ENCODE measurements at regions not wholly inside any gene's neighbourhood (a gene's known extent, or its start where the extent isn't known, plus 50 kb on each side); places are given as distances from the start of the nearest gene placed in this dataset.

DNA sequence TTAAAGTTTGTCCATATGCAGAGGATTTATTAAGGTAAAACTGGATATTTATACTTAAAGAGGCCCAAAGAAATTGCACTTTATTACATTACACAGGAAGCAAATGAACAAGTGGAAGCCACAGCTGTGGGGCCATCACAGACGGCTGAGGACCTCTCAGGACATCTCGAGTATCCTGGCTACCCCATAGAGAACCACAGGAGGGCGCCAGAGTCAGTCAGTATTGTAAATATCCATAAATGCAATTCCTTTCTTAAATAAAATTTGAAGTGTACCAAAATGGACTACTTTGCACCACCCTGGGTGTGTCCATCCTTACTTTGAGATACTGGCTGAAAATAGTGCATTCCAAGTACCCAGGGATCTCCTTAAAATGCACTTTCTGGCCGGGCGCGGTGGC, 257.2 kb downstream of the MRPL39 start:
- H3K9ac ChIP-seq = no peak overlapping the region
- H3K4me1 ChIP-seq (ENCODE audit: low read depth, poor library complexity, severe bottlenecking) = no peaks in the 10 kb centered on the region
- H2AFZ ChIP-seq (ENCODE audit: low read depth) = no peak overlapping the region
- no peaks in the 10 kb centered on the region for H4K20me1 ChIP-seq (ENCODE audit: insufficient read depth)
- TF ChIP-seq, protein P1, sequence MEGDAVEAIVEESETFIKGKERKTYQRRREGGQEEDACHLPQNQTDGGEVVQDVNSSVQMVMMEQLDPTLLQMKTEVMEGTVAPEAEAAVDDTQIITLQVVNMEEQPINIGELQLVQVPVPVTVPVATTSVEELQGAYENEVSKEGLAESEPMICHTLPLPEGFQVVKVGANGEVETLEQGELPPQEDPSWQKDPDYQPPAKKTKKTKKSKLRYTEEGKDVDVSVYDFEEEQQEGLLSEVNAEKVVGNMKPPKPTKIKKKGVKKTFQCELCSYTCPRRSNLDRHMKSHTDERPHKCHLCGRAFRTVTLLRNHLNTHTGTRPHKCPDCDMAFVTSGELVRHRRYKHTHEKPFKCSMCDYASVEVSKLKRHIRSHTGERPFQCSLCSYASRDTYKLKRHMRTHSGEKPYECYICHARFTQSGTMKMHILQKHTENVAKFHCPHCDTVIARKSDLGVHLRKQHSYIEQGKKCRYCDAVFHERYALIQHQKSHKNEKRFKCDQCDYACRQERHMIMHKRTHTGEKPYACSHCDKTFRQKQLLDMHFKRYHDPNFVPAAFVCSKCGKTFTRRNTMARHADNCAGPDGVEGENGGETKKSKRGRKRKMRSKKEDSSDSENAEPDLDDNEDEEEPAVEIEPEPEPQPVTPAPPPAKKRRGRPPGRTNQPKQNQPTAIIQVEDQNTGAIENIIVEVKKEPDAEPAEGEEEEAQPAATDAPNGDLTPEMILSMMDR (conservative IDR thresholded peaks at IDR 0.05; ENCODE audit: low read depth, low read length) = peak; percentile 57
- H3K79me2 ChIP-seq (ENCODE audit: insufficient read depth, low read depth) = no peaks in the 10 kb centered on the region
- no peak overlapping the region for H3K4me2 ChIP-seq
- no peaks in the 10 kb centered on the region for H3K36me3 ChIP-seq (ENCODE audit: insufficient read depth)
- H3K27ac ChIP-seq = no peak overlapping the region
- H3K27me3 ChIP-seq (ENCODE audit: insufficient read depth, low read depth) = no peaks in the 10 kb centered on the region
- H3K4me3 ChIP-seq (IDR thresholded peaks at IDR 0.05; ENCODE audit: insufficient read depth, low read depth, low read length) = no peak overlapping the region

DNA sequence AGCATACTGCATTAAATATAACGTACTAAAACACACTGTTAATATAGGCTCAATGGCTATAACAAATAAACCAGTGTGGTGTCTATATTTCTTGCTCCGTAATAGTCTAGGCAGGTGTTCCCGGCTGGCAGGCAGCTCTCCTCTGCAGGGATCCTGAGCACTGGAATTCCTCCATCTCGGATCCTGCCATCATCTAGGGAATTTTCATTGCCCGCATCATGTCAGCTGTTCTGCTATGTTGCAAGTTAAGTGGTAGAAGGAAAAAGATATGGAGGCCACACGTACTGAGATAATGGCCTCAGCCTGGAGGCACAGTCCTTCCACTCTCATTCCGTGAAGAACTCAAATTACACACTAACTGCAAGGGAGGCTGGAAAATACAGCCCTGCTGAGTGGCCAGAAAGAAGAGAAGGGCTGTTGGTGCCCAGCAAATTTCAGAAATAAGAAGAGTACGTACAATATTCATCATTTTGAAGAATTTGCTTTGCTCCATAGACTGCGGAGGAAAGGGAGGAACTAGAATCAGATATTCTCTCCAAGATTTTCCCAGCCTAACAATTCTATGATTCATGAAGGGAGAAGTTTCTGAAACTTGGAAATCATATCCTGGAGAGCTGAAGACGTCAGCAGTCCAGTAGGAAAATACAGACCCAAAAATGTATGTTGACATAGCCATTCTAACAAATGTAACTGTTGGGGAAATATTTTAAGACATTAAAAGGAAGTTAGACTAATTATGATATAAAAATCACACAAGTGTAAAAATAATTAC, 263.3 kb downstream of the MRPL39 start:
- TF ChIP-seq, protein P1 (conservative IDR thresholded peaks at IDR 0.05; ENCODE audit: low read depth, low read length) = no peak
- H3K27ac ChIP-seq = no peak overlapping the region
- H3K4me3 ChIP-seq (IDR thresholded peaks at IDR 0.05; ENCODE audit: insufficient read depth, low read depth, low read length) = no peak overlapping the region
- no peak overlapping the region for H2AFZ ChIP-seq (ENCODE audit: low read depth)
- H3K27me3 ChIP-seq (ENCODE audit: insufficient read depth, low read depth) = no peaks in the 10 kb centered on the region
- no peak overlapping the region for H3K9ac ChIP-seq
- H3K4me1 ChIP-seq (ENCODE audit: low read depth, poor library complexity, severe bottlenecking) = no peaks in the 10 kb centered on the region
- no peak overlapping the region for H3K4me2 ChIP-seq
- H4K20me1 ChIP-seq (ENCODE audit: insufficient read depth) = no peaks in the 10 kb centered on the region
- no peaks in the 10 kb centered on the region for H3K79me2 ChIP-seq (ENCODE audit: insufficient read depth, low read depth)
- no peaks in the 10 kb centered on the region for H3K36me3 ChIP-seq (ENCODE audit: insufficient read depth)

DNA sequence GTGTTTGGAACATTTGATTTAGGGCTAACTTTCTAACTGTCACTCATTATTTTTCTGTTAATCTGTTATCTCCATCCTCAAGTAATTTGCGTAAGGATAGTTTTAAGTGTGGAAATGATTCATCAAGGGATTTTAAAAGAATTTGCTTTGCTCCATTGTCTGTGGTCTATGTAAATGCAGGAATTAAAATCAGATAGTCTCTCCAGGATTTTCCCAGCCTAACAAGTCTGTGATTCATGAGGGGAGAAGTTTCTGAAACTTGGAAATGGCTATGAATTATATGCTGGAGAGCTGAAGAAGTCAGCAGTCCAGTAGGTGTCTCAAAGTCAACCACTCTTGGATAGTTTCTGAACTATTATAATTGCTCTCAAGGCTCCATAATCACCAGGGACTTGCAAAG, 264.5 kb downstream of the MRPL39 start:
- no peak overlapping the region for H2AFZ ChIP-seq (ENCODE audit: low read depth)
- TF ChIP-seq, protein P1 (conservative IDR thresholded peaks at IDR 0.05; ENCODE audit: low read depth, low read length) = no peak
- H3K27ac ChIP-seq = no peak overlapping the region

DNA sequence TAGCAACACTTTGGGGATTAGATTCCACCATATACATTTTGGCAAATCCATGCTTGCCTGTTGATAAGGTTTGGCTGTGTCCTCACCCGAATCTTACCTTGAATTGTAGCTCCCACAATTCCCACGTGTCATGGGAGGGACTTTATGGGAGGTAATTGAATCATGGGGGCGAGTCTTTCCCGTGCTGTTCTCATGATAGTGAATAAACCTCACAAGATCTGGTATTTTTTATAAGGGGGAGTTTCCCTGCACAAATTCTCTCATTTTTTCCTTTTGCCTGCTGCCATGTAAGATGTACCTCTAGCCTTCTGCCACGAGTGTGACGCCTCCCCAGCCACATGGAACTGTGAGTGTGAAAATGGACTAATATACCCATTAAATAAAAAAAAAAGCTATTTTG, 265.3 kb downstream of the MRPL39 start:
- Histone ChIP-seq H3K79me2 (ENCODE audit: insufficient read depth, low read depth) (no peaks in the 10 kb centered on the region), H3K4me2 (no peak overlapping the region), H3K27ac (no peak overlapping the region), H3K27me3 (ENCODE audit: insufficient read depth, low read depth) (no peaks in the 10 kb centered on the region), H3K4me3 (IDR thresholded peaks at IDR 0.05; ENCODE audit: insufficient read depth, low read depth, low read length) (no peak overlapping the region), H3K36me3 (ENCODE audit: insufficient read depth) (no peaks in the 10 kb centered on the region), H3K9ac (no peak overlapping the region), H4K20me1 (ENCODE audit: insufficient read depth) (no peaks in the 10 kb centered on the region), H2AFZ (ENCODE audit: low read depth) (no peak overlapping the region), H3K4me1 (ENCODE audit: low read depth, poor library complexity, severe bottlenecking) (no peaks in the 10 kb centered on the region)
- TF ChIP-seq, protein P1 (conservative IDR thresholded peaks at IDR 0.05; ENCODE audit: low read depth, low read length) = no peak

More for the DNA sequence above, 264.5 kb downstream of the MRPL39 start:
- H3K79me2 ChIP-seq (ENCODE audit: insufficient read depth, low read depth) = no peaks in the 10 kb centered on the region
- H3K9ac ChIP-seq = no peak overlapping the region
- H3K4me3 ChIP-seq (IDR thresholded peaks at IDR 0.05; ENCODE audit: insufficient read depth, low read depth, low read length) = no peak overlapping the region
- H3K27me3 ChIP-seq (ENCODE audit: insufficient read depth, low read depth) = no peaks in the 10 kb centered on the region
- H4K20me1 ChIP-seq (ENCODE audit: insufficient read depth) = no peaks in the 10 kb centered on the region
- H3K4me1 ChIP-seq (ENCODE audit: low read depth, poor library complexity, severe bottlenecking) = no peaks in the 10 kb centered on the region
- no peak overlapping the region for H3K4me2 ChIP-seq
- H3K36me3 ChIP-seq (ENCODE audit: insufficient read depth) = no peaks in the 10 kb centered on the region
